ENCODE measurements at regions not wholly inside any gene's neighbourhood (a gene's known extent, or its start where the extent isn't known, plus 50 kb on each side); places are given as distances from the start of the nearest gene placed in this dataset.

DNA sequence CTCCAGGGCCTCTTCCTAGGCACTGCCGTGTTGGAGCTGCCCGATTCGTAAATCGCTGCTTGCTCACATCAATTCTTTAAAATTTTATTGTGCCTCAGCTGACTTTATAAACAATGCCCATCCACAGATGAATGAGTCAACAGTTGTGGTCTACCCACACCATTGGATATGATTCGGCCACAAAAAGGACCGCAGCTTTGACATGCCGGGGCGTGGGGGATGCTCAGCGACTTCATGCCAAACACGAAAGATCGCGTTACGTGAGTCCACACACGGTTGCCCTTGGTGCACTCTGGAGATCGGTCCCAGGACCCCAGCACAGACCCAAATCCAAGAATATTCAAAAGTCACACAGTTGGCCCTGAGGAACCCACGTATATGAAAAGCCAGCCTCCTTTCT is 195.7 kb downstream of the CTTN start:
- CTCF ChIA-PET: interaction anchor here (1.2 kb wide), 1 partner anchor 14 kb away, joined by 3 read pairs; no protein-coding TSS in a partner anchor
- Histone ChIP-seq H3K9me3 (no peaks in the 10 kb centered on the region), H3K9me2 (no peaks in the 10 kb centered on the region), H3K4me2 (no peak overlapping the region), H3K27me3 (ENCODE audit: insufficient read depth) (no peaks in the 10 kb centered on the region), H3K9ac (no peak overlapping the region), H2AFZ (ENCODE audit: low read depth) (no peak overlapping the region), H4K20me1 (ENCODE audit: insufficient read depth) (no peaks in the 10 kb centered on the region), H3K36me3 (replicated peaks in 1 of 2; ENCODE audit: control insufficient read depth in 1 of 2, insufficient read depth in 2 of 2, low read length in 1 of 2) (no peaks in the 10 kb centered on the region), H3K4me1 (ENCODE audit: control insufficient read depth in 1 of 2, insufficient read depth in 2 of 2, low read depth in 1 of 2, low read length in 1 of 2) (peaks cover 0 to 4% of the 10 kb centered on the region in 2 experiments; a peak in 1 of 4 replicates), H3F3A (replicated peaks; ENCODE audit: insufficient read depth) (no peaks in the 10 kb centered on the region), H3K79me2 (ENCODE audit: insufficient read depth) (no peaks in the 10 kb centered on the region), H3K27ac (ENCODE audit: low read depth in 2 of 2, low read length in 1 of 2) (no peak overlapping the region), H3K4me3 (ENCODE audit: low read depth in 2 of 2, low read length in 1 of 2) (no peak overlapping the region)
- POLR2A ChIA-PET: no interaction called here
- TF ChIP-seq FOSL2 (IDR thresholded peaks at IDR 0.05; ENCODE audit: borderline replicate concordance, low read depth): no peak
- TF ChIP-seq, protein P1, sequence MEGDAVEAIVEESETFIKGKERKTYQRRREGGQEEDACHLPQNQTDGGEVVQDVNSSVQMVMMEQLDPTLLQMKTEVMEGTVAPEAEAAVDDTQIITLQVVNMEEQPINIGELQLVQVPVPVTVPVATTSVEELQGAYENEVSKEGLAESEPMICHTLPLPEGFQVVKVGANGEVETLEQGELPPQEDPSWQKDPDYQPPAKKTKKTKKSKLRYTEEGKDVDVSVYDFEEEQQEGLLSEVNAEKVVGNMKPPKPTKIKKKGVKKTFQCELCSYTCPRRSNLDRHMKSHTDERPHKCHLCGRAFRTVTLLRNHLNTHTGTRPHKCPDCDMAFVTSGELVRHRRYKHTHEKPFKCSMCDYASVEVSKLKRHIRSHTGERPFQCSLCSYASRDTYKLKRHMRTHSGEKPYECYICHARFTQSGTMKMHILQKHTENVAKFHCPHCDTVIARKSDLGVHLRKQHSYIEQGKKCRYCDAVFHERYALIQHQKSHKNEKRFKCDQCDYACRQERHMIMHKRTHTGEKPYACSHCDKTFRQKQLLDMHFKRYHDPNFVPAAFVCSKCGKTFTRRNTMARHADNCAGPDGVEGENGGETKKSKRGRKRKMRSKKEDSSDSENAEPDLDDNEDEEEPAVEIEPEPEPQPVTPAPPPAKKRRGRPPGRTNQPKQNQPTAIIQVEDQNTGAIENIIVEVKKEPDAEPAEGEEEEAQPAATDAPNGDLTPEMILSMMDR (IDR thresholded peaks at IDR 0.05): no peak
- TF ChIP-seq SMC3 (IDR thresholded peaks at IDR 0.05; ENCODE audit: low read depth, low read length): no peak
- TF ChIP-seq FOXJ3 (CRISPR knock-in tag; IDR thresholded peaks at IDR 0.05): no peak
- TF ChIP-seq, protein P2, sequence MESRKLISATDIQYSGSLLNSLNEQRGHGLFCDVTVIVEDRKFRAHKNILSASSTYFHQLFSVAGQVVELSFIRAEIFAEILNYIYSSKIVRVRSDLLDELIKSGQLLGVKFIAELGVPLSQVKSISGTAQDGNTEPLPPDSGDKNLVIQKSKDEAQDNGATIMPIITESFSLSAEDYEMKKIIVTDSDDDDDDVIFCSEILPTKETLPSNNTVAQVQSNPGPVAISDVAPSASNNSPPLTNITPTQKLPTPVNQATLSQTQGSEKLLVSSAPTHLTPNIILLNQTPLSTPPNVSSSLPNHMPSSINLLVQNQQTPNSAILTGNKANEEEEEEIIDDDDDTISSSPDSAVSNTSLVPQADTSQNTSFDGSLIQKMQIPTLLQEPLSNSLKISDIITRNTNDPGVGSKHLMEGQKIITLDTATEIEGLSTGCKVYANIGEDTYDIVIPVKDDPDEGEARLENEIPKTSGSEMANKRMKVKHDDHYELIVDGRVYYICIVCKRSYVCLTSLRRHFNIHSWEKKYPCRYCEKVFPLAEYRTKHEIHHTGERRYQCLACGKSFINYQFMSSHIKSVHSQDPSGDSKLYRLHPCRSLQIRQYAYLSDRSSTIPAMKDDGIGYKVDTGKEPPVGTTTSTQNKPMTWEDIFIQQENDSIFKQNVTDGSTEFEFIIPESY (IDR thresholded peaks at IDR 0.05; ENCODE audit: borderline replicate concordance, low read depth): no peak
- no peak for TF ChIP-seq ELF1 (IDR thresholded peaks at IDR 0.05)
- TF ChIP-seq JUND (IDR thresholded peaks at IDR 0.05): no peak
- no peak for TF ChIP-seq MXI1 (IDR thresholded peaks at IDR 0.05; ENCODE audit: low read depth, low read length)
- TF ChIP-seq SIN3A (IDR thresholded peaks at IDR 0.05; ENCODE audit: borderline replicate concordance, low read depth, low read length): no peak
- TF ChIP-seq, protein P3, sequence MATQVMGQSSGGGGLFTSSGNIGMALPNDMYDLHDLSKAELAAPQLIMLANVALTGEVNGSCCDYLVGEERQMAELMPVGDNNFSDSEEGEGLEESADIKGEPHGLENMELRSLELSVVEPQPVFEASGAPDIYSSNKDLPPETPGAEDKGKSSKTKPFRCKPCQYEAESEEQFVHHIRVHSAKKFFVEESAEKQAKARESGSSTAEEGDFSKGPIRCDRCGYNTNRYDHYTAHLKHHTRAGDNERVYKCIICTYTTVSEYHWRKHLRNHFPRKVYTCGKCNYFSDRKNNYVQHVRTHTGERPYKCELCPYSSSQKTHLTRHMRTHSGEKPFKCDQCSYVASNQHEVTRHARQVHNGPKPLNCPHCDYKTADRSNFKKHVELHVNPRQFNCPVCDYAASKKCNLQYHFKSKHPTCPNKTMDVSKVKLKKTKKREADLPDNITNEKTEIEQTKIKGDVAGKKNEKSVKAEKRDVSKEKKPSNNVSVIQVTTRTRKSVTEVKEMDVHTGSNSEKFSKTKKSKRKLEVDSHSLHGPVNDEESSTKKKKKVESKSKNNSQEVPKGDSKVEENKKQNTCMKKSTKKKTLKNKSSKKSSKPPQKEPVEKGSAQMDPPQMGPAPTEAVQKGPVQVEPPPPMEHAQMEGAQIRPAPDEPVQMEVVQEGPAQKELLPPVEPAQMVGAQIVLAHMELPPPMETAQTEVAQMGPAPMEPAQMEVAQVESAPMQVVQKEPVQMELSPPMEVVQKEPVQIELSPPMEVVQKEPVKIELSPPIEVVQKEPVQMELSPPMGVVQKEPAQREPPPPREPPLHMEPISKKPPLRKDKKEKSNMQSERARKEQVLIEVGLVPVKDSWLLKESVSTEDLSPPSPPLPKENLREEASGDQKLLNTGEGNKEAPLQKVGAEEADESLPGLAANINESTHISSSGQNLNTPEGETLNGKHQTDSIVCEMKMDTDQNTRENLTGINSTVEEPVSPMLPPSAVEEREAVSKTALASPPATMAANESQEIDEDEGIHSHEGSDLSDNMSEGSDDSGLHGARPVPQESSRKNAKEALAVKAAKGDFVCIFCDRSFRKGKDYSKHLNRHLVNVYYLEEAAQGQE (IDR thresholded peaks at IDR 0.05; ENCODE audit: low read depth, low read length): no peak
- 82% methylated on average over 16 of the region's 16 CpGs for WGBS (ENCODE audit: low lambda C conversion rate)
- no peak for DNase-seq

Measured in SK-N-SH (cell line).